Uterus (tissue), 2 donors: ENCODE measurements at regions not wholly inside any gene's neighbourhood (a gene's known extent, or its start where the extent isn't known, plus 50 kb on each side); places are given as distances from the start of the nearest gene placed in this dataset.

Experiments
- POLR2A ChIP-seq, 2 donors: fragments of 450-650 bp; IDR thresholded peaks; one replicate each; pipeline ENCODE4 v1.6.1; 2016; ENCODE audit warnings: antibody characterized with exemption in 2 of 2, mild to moderate bottlenecking in 1 of 2, moderate library complexity in 1 of 2
- TF ChIP-seq, protein P1 (sequence below), 4 experiments: fragments of 200-600 bp in 2 of 4; fragments of 450-650 bp in 2 of 4; sonication (generic) in 2 of 4; IDR thresholded peaks; one replicate each; pipeline ENCODE4 v1.5.1; 2016 to 2019; ENCODE audit warnings: antibody characterized with exemption in 4 of 4, mild to moderate bottlenecking in 2 of 4, moderate library complexity in 1 of 4

DNA sequence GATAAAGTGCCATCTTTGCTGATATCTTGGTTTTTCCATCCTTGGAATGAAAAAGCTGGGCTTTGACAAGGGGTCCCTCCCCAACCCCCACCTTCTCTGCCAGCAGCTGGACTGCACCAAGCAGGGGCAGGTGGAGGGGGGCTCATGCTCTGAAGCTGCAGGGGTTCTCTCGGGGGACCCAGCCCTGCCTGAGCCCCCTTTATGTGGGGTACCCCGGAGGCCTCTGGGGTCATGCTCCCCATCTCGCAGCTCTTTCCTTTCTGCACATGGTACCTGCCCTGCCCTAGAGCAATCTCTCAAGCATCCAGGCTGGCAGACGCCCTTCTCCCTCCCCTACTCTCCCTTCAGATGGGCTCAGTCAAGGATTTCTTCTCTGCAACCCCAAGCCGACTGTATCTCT lies 146.7 kb upstream of the PTPN1 start:
- no peak for TF ChIP-seq POLR2A (IDR thresholded peaks at IDR 0.05)
- TF ChIP-seq, protein P1, sequence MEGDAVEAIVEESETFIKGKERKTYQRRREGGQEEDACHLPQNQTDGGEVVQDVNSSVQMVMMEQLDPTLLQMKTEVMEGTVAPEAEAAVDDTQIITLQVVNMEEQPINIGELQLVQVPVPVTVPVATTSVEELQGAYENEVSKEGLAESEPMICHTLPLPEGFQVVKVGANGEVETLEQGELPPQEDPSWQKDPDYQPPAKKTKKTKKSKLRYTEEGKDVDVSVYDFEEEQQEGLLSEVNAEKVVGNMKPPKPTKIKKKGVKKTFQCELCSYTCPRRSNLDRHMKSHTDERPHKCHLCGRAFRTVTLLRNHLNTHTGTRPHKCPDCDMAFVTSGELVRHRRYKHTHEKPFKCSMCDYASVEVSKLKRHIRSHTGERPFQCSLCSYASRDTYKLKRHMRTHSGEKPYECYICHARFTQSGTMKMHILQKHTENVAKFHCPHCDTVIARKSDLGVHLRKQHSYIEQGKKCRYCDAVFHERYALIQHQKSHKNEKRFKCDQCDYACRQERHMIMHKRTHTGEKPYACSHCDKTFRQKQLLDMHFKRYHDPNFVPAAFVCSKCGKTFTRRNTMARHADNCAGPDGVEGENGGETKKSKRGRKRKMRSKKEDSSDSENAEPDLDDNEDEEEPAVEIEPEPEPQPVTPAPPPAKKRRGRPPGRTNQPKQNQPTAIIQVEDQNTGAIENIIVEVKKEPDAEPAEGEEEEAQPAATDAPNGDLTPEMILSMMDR (IDR thresholded peaks at IDR 0.05) = no peak
